ENCODE measurements at regions not wholly inside any gene's neighbourhood (a gene's known extent, or its start where the extent isn't known, plus 50 kb on each side); places are given as distances from the start of the nearest gene placed in this dataset.
A peak's percentile ranks its signal among the peaks of the same experiment; 100 is the strongest.

GRCh38 chr5:123722451-123722850 is 210.5 kb downstream of the CSNK1G3 start (continued):
- TF ChIP-seq, protein P1, sequence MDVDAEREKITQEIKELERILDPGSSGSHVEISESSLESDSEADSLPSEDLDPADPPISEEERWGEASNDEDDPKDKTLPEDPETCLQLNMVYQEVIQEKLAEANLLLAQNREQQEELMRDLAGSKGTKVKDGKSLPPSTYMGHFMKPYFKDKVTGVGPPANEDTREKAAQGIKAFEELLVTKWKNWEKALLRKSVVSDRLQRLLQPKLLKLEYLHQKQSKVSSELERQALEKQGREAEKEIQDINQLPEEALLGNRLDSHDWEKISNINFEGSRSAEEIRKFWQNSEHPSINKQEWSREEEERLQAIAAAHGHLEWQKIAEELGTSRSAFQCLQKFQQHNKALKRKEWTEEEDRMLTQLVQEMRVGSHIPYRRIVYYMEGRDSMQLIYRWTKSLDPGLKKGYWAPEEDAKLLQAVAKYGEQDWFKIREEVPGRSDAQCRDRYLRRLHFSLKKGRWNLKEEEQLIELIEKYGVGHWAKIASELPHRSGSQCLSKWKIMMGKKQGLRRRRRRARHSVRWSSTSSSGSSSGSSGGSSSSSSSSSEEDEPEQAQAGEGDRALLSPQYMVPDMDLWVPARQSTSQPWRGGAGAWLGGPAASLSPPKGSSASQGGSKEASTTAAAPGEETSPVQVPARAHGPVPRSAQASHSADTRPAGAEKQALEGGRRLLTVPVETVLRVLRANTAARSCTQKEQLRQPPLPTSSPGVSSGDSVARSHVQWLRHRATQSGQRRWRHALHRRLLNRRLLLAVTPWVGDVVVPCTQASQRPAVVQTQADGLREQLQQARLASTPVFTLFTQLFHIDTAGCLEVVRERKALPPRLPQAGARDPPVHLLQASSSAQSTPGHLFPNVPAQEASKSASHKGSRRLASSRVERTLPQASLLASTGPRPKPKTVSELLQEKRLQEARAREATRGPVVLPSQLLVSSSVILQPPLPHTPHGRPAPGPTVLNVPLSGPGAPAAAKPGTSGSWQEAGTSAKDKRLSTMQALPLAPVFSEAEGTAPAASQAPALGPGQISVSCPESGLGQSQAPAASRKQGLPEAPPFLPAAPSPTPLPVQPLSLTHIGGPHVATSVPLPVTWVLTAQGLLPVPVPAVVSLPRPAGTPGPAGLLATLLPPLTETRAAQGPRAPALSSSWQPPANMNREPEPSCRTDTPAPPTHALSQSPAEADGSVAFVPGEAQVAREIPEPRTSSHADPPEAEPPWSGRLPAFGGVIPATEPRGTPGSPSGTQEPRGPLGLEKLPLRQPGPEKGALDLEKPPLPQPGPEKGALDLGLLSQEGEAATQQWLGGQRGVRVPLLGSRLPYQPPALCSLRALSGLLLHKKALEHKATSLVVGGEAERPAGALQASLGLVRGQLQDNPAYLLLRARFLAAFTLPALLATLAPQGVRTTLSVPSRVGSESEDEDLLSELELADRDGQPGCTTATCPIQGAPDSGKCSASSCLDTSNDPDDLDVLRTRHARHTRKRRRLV (CRISPR knock-in tag; IDR thresholded peaks at IDR 0.05): no peak
- TF ChIP-seq CCDC6 (CRISPR knock-in tag; IDR thresholded peaks at IDR 0.05): no peak

- H3K4me1 ChIP-seq (ENCODE audit: insufficient read depth, low read length): no peaks in the 10 kb centered on the region
- ChIA-PET CTCF (ENCODE audit: low intra/inter-chr PET ratio, low total read pairs) (no interaction called here), POLR2A (no interaction called here)
- H2AFZ ChIP-seq (ENCODE audit: low read length): no peak overlapping the region
- H3K4me2 ChIP-seq (ENCODE audit: low read depth, low read length): no peak overlapping the region
- H3K9ac ChIP-seq (ENCODE audit: insufficient read depth, low read depth, low read length): no peak overlapping the region
- DNase-seq (ENCODE audit: low spot score) (no peak), ATAC-seq (no peak), FAIRE-seq (no peak)
- WGBS (ENCODE audit: low lambda C conversion rate): 18% methylated on average over 4 of the region's 4 CpGs
- BruUV-seq (replicated peaks): no TSS peak
- H3K9me3 ChIP-seq (ENCODE audit: low read length): peaks cover 36% of the 10 kb centered on the region
- no peaks in the 10 kb centered on the region for H3K36me3 ChIP-seq (replicated peaks in 1 of 2; ENCODE audit: control insufficient read depth in 1 of 2, insufficient read depth in 2 of 2, low read length in 2 of 2)
- no peak overlapping the region for H3K27ac ChIP-seq (ENCODE audit: extremely low read length, insufficient read depth, low read length)
- H4K20me1 ChIP-seq (ENCODE audit: insufficient read depth, low read length): no peaks in the 10 kb centered on the region
- intact Hi-C loops (cut with micrococcal nuclease; ENCODE audit: unreplicated experiment) (no loop called here), in situ Hi-C loops (cut with HindIII; ENCODE audit: extremely low pct_ligation_motif_present, low pct_unique_long_range_greater_than_20kb) (no loop called here)
- TF ChIP-seq NR3C1 (CRISPR knock-in tag; IDR thresholded peaks at IDR 0.05) (no peak), ZNF597 (CRISPR knock-in tag; IDR thresholded peaks at IDR 0.05) (no peak), ZNF724P (CRISPR knock-in tag; IDR thresholded peaks at IDR 0.05; ENCODE audit: borderline replicate concordance) (no peak), ZNF280D (CRISPR knock-in tag; IDR thresholded peaks at IDR 0.05) (no peak), NFYC (CRISPR knock-in tag; IDR thresholded peaks at IDR 0.05) (no peak), ZNF749 (CRISPR knock-in tag; IDR thresholded peaks at IDR 0.05; ENCODE audit: borderline replicate concordance) (no peak), SMARCE1 (IDR thresholded peaks at IDR 0.05; ENCODE audit: borderline replicate concordance) (no peak), HNRNPL (IDR thresholded peaks at IDR 0.05; ENCODE audit: low read depth, low read length) (no peak), MAFK (conservative IDR thresholded peaks at IDR 0.05 in 1 of 2, IDR thresholded peaks at IDR 0.05 in 1 of 2; ENCODE audit: low read length in 2 of 2) (peak; percentile 30 to 71; a peak in 3 of 4 replicates), GLI4 (CRISPR knock-in tag; IDR thresholded peaks at IDR 0.05; ENCODE audit: borderline replicate concordance) (no peak), MAFF (IDR thresholded peaks at IDR 0.05; ENCODE audit: low read depth, low read length) (peak; percentile 75), JUN (CRISPR knock-in tag; IDR thresholded peaks at IDR 0.05) (no peak)
- no peaks in the 10 kb centered on the region for H3K79me2 ChIP-seq (ENCODE audit: insufficient read depth, low read length)
- H3K4me3 ChIP-seq (replicated peaks in 1 of 3; ENCODE audit: insufficient read depth in 1 of 3, low read depth in 2 of 3, low read length in 3 of 3): no peak overlapping the region
- no peaks in the 10 kb centered on the region for H3K27me3 ChIP-seq (ENCODE audit: control insufficient read depth in 1 of 2, insufficient read depth in 2 of 2, low read length in 2 of 2)
These were observed 209.8 kb downstream of the CSNK1G3 start for GRCh38 chr5:123721675-123722276.
